Epithelial cell of proximal tubule (primary cell): ENCODE measurements at regions not wholly inside any gene's neighbourhood (a gene's known extent, or its start where the extent isn't known, plus 50 kb on each side); places are given as distances from the start of the nearest gene placed in this dataset.
"Not testable (repeated sequence)": the region's sequence is repeated elsewhere in the genome, so short reads cannot be mapped to it uniquely, and the experiment has no call there.

Experiments used
- DNase-seq: peaks from one replicate; pipeline ENCODE4 v3.0.0-alpha.2; 2011; ENCODE audit warnings: low read depth
- H3K4me3 ChIP-seq: 2 replicates; pipeline ENCODE4 v1.5.1; 2011; ENCODE audit warnings: low read depth, mild to moderate bottlenecking, low read length
- CTCF ChIP-seq: conservative IDR thresholded peaks from 2 replicates; pipeline ENCODE4 v1.5.1; 2012; ENCODE audit warnings: low read depth, mild to moderate bottlenecking, low read length

- TF ChIP-seq CTCF: no peak
- DNase-seq: peak; percentile 84
- peak overlapping the region; percentile 2 for H3K4me3 ChIP-seq
Measured at GRCh38 chr5:30505014-30505886, 688.2 kb upstream of the CDH6 start.

DNA sequence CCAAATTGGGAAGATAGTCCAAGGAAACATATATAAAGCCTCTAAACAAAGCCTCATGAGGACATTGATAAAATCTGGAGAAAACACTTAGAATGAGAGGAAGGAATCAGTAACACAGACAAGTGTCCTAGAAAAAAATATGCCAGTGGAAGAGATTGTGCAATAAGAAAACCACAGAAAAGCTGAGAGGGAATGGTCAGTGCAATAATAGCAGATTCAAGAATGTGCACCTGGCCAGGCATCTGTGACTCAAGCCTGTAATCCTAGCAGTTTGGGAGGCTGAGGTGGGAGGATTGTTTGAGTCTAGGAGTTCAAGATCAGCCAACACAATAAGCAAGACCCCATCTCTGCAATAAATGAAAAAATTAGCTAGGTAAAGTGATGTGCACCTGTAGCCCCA lies 691.2 kb upstream of the CDH6 start:
- DNase-seq: peak; percentile 80
- no peak overlapping the region for H3K4me3 ChIP-seq
- no peak for TF ChIP-seq CTCF

DNA sequence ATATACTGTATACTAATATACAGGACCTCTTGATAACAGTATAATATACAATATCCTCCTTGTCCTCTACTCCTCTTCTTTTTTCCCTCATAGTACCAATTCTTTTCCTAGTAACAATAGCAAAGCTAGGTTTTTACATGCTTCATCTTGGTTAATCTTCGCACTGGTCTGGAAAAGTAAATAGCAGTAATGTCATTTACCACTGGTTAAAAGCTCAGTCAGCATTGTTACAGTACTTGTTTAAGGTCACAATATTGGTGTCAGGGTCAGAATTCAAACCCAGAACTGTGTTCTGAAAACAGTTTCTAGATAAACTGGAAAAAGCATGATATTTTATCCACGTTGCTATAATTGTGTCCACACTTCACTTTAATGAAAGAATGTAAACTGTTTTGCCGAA lies 692.4 kb upstream of the CDH6 start:
- no peak overlapping the region for H3K4me3 ChIP-seq
- no peak for DNase-seq

DNA sequence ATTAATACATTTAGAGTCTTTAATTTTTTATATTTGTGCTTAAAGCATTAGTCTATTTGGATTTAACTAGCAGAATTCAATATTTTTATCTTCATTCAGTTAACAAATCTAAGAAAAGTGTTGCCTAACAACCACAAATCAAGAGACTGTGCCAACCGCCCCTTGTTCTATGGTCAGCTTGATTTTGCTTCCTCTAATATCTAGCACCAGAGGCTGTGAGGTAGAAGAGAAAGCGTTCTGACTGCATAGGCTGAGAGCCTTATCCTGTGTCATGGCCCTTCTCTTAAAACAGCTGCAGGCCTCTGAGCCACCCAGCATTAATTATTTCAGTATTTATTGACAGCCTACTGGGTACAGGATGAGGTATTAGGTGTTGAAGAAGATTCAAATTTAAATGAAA lies 693.0 kb upstream of the CDH6 start:
- no peak for DNase-seq
- TF ChIP-seq CTCF: no peak
- no peak overlapping the region for H3K4me3 ChIP-seq

More for the DNA sequence above, 692.4 kb upstream of the CDH6 start:
- no peak for TF ChIP-seq CTCF

DNA sequence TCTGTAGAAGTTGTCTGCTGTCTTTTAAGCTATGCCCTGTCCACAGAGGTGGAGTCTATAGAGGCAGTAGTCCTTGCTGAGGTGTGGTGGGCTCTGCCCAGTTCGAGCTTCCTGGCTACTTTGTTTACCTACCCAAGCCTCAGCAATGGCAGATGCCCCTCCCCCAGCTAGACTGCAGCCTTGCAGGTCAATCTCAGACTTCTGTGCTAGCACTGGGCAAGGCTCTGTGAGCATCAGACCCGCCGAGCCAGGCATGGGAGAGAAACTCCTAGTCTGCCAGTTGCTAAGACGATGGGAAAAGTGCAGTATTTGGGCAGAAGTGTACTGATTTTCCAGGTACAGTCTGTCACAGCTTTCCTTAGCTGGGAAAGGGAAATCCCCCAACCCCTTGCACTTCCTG lies 694.1 kb upstream of the CDH6 start:
- no peak for TF ChIP-seq CTCF
- DNase-seq: no peak
- H3K4me3 ChIP-seq: no peak overlapping the region

- no peak for TF ChIP-seq CTCF
- DNase-seq: no peak
Measured at GRCh38 chr5:30498972-30499371, 694.5 kb upstream of the CDH6 start.

GRCh38 chr5:30498509-30498908 lies 695.0 kb upstream of the CDH6 start:
- H3K4me3 ChIP-seq, DNase-seq: not testable (repeated sequence)

More at GRCh38 chr5:30498972-30499371, 694.5 kb upstream of the CDH6 start:
- no peak overlapping the region for H3K4me3 ChIP-seq
